WI38 (cell line): ENCODE measurements at regions not wholly inside any gene's neighbourhood (a gene's known extent, or its start where the extent isn't known, plus 50 kb on each side); places are given as distances from the start of the nearest gene placed in this dataset.

Source experiments
- H3K4me3 ChIP-seq: 2 replicates; pipeline ENCODE4 v1.5.1; 2011; ENCODE audit warnings: low read depth, mild to moderate bottlenecking, control low read depth, low read length
- TF ChIP-seq, protein P1 (sequence below): IDR thresholded peaks from 2 replicates; pipeline ENCODE4 v1.5.1; 2012; ENCODE audit warnings: low read depth, mild to moderate bottlenecking, control low read depth, low read length

DNA sequence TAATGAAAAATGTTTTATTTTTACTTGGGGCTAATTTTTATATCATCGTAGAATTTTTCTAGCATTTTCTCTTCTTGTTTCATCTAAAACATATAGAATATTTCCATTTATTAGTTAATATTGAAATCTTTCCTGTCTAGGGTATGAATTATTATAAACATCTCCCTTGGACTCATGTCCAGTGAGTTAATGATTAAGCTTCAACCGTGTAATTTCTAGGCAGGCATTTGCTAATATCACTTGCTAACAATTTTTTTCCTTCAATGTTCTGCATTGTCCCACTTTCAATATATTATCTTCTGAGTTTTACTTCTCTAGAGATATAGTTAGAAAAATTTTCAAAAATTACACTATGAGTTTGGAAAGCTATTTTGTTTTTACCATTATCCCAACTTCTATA lies 1371.6 kb upstream of the EPHA6 start:
- TF ChIP-seq, protein P1, sequence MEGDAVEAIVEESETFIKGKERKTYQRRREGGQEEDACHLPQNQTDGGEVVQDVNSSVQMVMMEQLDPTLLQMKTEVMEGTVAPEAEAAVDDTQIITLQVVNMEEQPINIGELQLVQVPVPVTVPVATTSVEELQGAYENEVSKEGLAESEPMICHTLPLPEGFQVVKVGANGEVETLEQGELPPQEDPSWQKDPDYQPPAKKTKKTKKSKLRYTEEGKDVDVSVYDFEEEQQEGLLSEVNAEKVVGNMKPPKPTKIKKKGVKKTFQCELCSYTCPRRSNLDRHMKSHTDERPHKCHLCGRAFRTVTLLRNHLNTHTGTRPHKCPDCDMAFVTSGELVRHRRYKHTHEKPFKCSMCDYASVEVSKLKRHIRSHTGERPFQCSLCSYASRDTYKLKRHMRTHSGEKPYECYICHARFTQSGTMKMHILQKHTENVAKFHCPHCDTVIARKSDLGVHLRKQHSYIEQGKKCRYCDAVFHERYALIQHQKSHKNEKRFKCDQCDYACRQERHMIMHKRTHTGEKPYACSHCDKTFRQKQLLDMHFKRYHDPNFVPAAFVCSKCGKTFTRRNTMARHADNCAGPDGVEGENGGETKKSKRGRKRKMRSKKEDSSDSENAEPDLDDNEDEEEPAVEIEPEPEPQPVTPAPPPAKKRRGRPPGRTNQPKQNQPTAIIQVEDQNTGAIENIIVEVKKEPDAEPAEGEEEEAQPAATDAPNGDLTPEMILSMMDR = no peak
- no peak overlapping the region for H3K4me3 ChIP-seq

DNA sequence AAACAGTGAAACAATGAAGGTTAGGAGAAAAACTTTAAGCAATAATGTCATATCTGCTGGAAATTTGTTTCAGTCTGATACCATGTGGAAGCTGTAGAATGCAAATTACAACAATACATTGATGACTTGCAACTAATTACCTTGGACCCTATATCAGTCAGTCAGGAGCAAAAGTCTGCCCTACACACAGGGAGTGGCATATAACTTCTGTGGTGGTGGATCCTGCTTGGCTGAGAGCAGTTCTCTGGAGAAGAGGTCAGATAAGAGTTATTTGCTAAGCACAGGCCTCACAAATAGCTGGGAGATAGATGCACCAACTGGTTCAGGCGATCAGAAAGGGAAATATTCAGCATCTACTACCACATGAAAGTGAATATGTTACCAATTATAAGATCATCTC lies 1364.6 kb upstream of the EPHA6 start:
- H3K4me3 ChIP-seq = no peak overlapping the region
- TF ChIP-seq, protein P1 = no peak

DNA sequence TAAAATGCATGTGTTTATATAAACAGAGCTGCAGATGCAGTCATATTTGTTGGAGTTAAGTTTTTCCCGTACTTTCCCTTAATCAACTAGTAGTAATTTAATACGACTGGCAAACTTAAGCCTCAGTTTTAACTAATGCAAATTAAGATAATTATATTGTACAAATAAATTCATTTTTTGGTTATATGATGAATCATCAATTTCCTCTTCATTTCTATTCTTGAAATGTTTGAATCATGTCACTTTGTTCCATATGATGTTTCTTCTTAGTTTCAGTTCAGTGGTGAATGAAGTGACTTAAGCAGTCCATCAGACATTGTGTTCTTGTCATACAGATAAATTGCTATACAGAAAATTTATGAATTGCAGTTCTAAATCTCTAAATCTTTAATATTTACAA lies 1361.2 kb upstream of the EPHA6 start:
- H3K4me3 ChIP-seq = no peak overlapping the region
- TF ChIP-seq, protein P1 = no peak

DNA sequence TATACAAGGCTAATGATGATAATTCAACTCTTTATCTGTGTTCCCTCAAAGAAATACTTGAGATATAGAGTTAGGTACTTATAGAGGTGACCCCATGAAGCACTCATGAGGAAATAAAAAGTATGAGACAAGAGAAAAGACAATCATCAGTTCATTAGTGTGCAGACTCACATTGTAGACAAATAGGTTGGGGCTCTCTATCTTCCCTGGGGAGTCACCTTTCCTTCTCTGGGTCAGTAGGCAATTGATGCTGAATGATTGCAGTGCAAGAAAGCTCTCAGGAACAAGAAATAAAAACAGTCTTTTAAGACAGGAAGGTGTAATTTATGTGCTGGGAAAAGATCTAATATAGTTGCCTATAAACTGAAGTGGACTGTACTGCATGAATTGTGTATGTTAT lies 1357.6 kb upstream of the EPHA6 start:
- TF ChIP-seq, protein P1 = no peak
- no peak overlapping the region for H3K4me3 ChIP-seq

DNA sequence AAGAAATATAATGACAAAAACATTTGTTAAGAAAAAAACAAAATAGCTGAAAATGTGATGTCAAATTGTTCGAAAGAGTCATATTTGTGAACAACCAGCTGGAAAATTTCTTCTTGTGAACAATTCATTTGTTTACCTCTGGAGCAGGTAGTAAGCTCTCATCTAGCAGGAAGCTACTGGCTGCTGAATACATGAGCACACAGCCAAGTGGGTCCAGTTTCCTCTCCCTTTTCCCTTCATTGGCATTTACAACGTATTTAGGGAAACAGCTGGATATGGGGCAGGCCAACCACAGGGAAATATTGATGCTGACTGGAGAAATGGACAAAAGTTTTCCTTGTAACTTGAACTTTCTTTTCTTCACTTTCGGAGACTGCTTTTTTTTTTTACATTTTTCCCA lies 1354.7 kb upstream of the EPHA6 start:
- H3K4me3 ChIP-seq = no peak overlapping the region
- TF ChIP-seq, protein P1 = no peak

DNA sequence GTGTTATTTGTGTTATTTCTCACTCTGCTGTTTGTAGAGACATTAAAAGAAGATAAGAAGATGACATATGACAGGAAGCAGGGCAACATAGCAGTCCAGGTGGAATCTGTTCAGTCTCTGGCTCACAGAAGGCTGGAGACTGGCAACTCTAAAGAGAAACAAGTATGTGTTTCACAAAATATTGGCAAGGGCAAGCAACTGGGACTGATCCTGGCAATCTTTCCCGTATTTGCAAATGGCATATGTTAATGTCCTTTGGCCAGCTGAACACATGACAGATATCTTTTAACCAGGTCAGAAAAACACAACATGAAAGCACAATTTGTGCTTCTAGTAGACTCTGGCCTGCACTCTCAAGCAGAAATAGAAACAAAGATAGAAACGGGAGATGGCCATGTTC lies 1354.1 kb upstream of the EPHA6 start:
- TF ChIP-seq, protein P1 = no peak
- no peak overlapping the region for H3K4me3 ChIP-seq

DNA sequence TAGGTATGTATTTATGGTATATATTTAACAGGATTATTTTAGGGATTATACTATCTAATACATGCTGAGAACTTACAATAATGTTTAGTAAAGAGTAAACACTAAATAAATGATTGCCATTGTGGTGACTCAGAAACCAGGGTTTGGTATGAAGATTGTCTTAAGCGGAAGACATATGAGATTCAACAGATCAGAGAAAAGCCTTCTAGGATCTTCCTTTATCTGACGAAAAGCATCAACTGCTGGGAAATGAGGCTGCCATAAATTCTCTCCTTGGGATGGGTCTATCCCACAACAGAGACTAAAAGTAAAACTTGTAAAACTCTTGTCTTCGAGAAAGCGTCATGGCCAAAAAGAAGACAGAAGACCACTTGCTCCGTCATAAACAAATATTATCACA lies 1352.2 kb upstream of the EPHA6 start:
- H3K4me3 ChIP-seq = no peak overlapping the region
- TF ChIP-seq, protein P1 = no peak
